AG10803 (cell line): ENCODE measurements at regions not wholly inside any gene's neighbourhood (a gene's known extent, or its start where the extent isn't known, plus 50 kb on each side); places are given as distances from the start of the nearest gene placed in this dataset.

Source experiments
- DNase-seq: peaks from one replicate; pipeline ENCODE4 v3.0.0; 2010; ENCODE audit warnings: low read depth
- H3K4me3 ChIP-seq: 2 replicates; pipeline ENCODE4 v1.5.1; 2011; ENCODE audit warnings: mild to moderate bottlenecking, low read length, control low read depth
- CTCF ChIP-seq: conservative IDR thresholded peaks from 2 replicates; pipeline ENCODE4 v1.5.1; 2011; ENCODE audit warnings: mild to moderate bottlenecking, low read length, control low read depth, inconsistent platforms

- no peak overlapping the region for H3K4me3 ChIP-seq
- no peak for TF ChIP-seq CTCF
- DNase-seq: no peak
These were observed 62.6 kb upstream of the SEMA6A start for GRCh38 chr5:116637149-116637740.

- no peak for DNase-seq
- no peak overlapping the region for H3K4me3 ChIP-seq
- no peak for TF ChIP-seq CTCF
These were observed 58.3 kb upstream of the SEMA6A start for GRCh38 chr5:116632890-116633289.

GRCh38 chr5:116631147-116631546 is 56.5 kb upstream of the SEMA6A start:
- no peak for TF ChIP-seq CTCF
- H3K4me3 ChIP-seq: no peak overlapping the region
- no peak for DNase-seq

GRCh38 chr5:116629168-116629567 is 54.5 kb upstream of the SEMA6A start:
- no peak for DNase-seq
- no peak for TF ChIP-seq CTCF
- H3K4me3 ChIP-seq: no peak overlapping the region

- no peak for DNase-seq
- no peak for TF ChIP-seq CTCF
These were observed 52.5 kb upstream of the SEMA6A start for GRCh38 chr5:116626945-116627679.

GRCh38 chr5:116626272-116626723 is 51.7 kb upstream of the SEMA6A start:
- no peak for TF ChIP-seq CTCF
- peak; percentile 12 for DNase-seq
- H3K4me3 ChIP-seq: peak overlapping the region; percentile 3; the same call in 1 of the 2 replicates

More at GRCh38 chr5:116626945-116627679, 52.5 kb upstream of the SEMA6A start:
- H3K4me3 ChIP-seq: no peak overlapping the region
